ENCODE measurements at regions not wholly inside any gene's neighbourhood (a gene's known extent, or its start where the extent isn't known, plus 50 kb on each side); places are given as distances from the start of the nearest gene placed in this dataset.

- TF ChIP-seq, protein P1, sequence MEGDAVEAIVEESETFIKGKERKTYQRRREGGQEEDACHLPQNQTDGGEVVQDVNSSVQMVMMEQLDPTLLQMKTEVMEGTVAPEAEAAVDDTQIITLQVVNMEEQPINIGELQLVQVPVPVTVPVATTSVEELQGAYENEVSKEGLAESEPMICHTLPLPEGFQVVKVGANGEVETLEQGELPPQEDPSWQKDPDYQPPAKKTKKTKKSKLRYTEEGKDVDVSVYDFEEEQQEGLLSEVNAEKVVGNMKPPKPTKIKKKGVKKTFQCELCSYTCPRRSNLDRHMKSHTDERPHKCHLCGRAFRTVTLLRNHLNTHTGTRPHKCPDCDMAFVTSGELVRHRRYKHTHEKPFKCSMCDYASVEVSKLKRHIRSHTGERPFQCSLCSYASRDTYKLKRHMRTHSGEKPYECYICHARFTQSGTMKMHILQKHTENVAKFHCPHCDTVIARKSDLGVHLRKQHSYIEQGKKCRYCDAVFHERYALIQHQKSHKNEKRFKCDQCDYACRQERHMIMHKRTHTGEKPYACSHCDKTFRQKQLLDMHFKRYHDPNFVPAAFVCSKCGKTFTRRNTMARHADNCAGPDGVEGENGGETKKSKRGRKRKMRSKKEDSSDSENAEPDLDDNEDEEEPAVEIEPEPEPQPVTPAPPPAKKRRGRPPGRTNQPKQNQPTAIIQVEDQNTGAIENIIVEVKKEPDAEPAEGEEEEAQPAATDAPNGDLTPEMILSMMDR (IDR thresholded peaks at IDR 0.05; ENCODE audit: low read depth, low read length, poor library complexity, severe bottlenecking): no peak
- no peak for TF ChIP-seq EZH2phosphoT487 (IDR thresholded peaks at IDR 0.05; ENCODE audit: borderline replicate concordance, low read length)
Observed at GRCh38 chr1:222306512-222306911, 241.4 kb downstream of the HHIPL2 start.
